ENCODE measurements at regions not wholly inside any gene's neighbourhood (a gene's known extent, or its start where the extent isn't known, plus 50 kb on each side); places are given as distances from the start of the nearest gene placed in this dataset.
"Not testable (repeated sequence)": the region's sequence is repeated elsewhere in the genome, so short reads cannot be mapped to it uniquely, and the experiment has no call there.

- no peak overlapping the region for H3K4me3 ChIP-seq
- no peak for DNase-seq
- no peak for TF ChIP-seq POLR2A (IDR thresholded peaks at IDR 0.05)
- TF ChIP-seq CTCF (IDR thresholded peaks at IDR 0.05), result no peak
- no peak overlapping the region for H3K27ac ChIP-seq
- intact Hi-C loops (cut with DNase I; ENCODE audit: low total_unique reads), result no loop called here
- H3K9me3 ChIP-seq, result no peaks in the 10 kb centered on the region
- no peaks in the 10 kb centered on the region for H3K4me1 ChIP-seq
- H3K36me3 ChIP-seq, result no peaks in the 10 kb centered on the region
- H3K27me3 ChIP-seq, result no peaks in the 10 kb centered on the region
Observed at GRCh38 chr6:85714893-85715530, 72.3 kb upstream of the SYNCRIP start.

- Histone ChIP-seq H3K9me3 (no peaks in the 10 kb centered on the region), H3K27ac (no peak overlapping the region), H3K27me3 (no peaks in the 10 kb centered on the region), H3K4me1 (no peaks in the 10 kb centered on the region), H3K4me3 (no peak overlapping the region), H3K36me3 (no peaks in the 10 kb centered on the region)
- no peak for DNase-seq
- no peak for TF ChIP-seq CTCF (IDR thresholded peaks at IDR 0.05)
- TF ChIP-seq POLR2A (IDR thresholded peaks at IDR 0.05), result no peak
- intact Hi-C loops (cut with DNase I; ENCODE audit: low total_unique reads), result no loop called here
Observed at GRCh38 chr6:85712346-85712745, 69.7 kb upstream of the SYNCRIP start.

- H3K4me3 ChIP-seq; intact Hi-C loops (cut with DNase I; ENCODE audit: low total_unique reads); H3K9me3 ChIP-seq; DNase-seq; H3K27ac ChIP-seq; H3K36me3 ChIP-seq; H3K4me1 ChIP-seq; H3K27me3 ChIP-seq: not testable (repeated sequence)
Observed at GRCh38 chr6:85707515-85708145, 64.9 kb upstream of the SYNCRIP start.

- no peaks in the 10 kb centered on the region for H3K4me1 ChIP-seq
- no peaks in the 10 kb centered on the region for H3K36me3 ChIP-seq
- no peak for DNase-seq
- no peak overlapping the region for H3K4me3 ChIP-seq
- intact Hi-C loops (cut with DNase I; ENCODE audit: low total_unique reads), result no loop called here
- TF ChIP-seq CTCF (IDR thresholded peaks at IDR 0.05) (no peak), POLR2A (IDR thresholded peaks at IDR 0.05) (no peak)
- H3K27me3 ChIP-seq, result no peaks in the 10 kb centered on the region
- H3K27ac ChIP-seq, result no peak overlapping the region
- H3K9me3 ChIP-seq, result no peaks in the 10 kb centered on the region
Observed at GRCh38 chr6:85706272-85706671, 63.6 kb upstream of the SYNCRIP start.

GRCh38 chr6:85705220-85705619 is 62.5 kb upstream of the SYNCRIP start:
- Histone ChIP-seq H3K4me1 (no peaks in the 10 kb centered on the region), H3K36me3 (no peaks in the 10 kb centered on the region), H3K27me3 (no peaks in the 10 kb centered on the region), H3K9me3 (no peaks in the 10 kb centered on the region), H3K4me3 (no peak overlapping the region), H3K27ac (no peak overlapping the region)
- intact Hi-C loops (cut with DNase I; ENCODE audit: low total_unique reads), result no loop called here
- TF ChIP-seq POLR2A (IDR thresholded peaks at IDR 0.05), result no peak
- TF ChIP-seq CTCF (IDR thresholded peaks at IDR 0.05), result no peak
- no peak for DNase-seq
